MCF 10A (cell line): ENCODE measurements at regions not wholly inside any gene's neighbourhood (a gene's known extent, or its start where the extent isn't known, plus 50 kb on each side); places are given as distances from the start of the nearest gene placed in this dataset.

Experiments used
- BruUV-seq: library from RNA; stranded (reverse); fragments of 400-500 nt; replicated peaks from 2 replicates; lab custom pipeline; 2021; lab: Mats Ljungman, UMichigan
- CTCF ChIA-PET: fragments of 300-600 bp; sonication (Branson Sonifier 250); formaldehyde crosslinking; extraction: SDS; loops from one replicate; lab custom pipeline; 2021; ENCODE audit warnings: antibody characterized with exemption, inconsistent platforms; lab: Yijun Ruan, JAX
- POLR2A ChIA-PET: fragments of 300-600, 350-650 bp; sonication (Branson Sonifier 250); formaldehyde crosslinking; extraction: SDS; loops from one replicate; lab custom pipeline; 2020; ENCODE audit warnings: antibody characterized with exemption, inconsistent platforms; lab: Yijun Ruan, JAX
- DNase-seq: peaks from one replicate; pipeline ENCODE4 v3.0.0-alpha.2; 2018; ENCODE audit not compliant: unreplicated experiment
- H3K27ac Mint-ChIP-seq: one replicate; pipeline ENCODE4 v1.8.0; 2022; ENCODE audit warnings: mild to moderate bottlenecking, low read depth, mixed read lengths; ENCODE audit not compliant: unreplicated experiment
- H3K27me3 Mint-ChIP-seq: one replicate; pipeline ENCODE4 v1.8.0; 2022; ENCODE audit warnings: mixed read lengths; ENCODE audit not compliant: insufficient read depth, unreplicated experiment
- H3K36me3 Mint-ChIP-seq: one replicate; pipeline ENCODE4 v1.8.0; 2022; ENCODE audit warnings: mild to moderate bottlenecking, moderate library complexity, mixed read lengths; ENCODE audit not compliant: insufficient read depth, unreplicated experiment
- H3K4me1 Mint-ChIP-seq: one replicate; pipeline ENCODE4 v1.8.0; 2022; ENCODE audit warnings: mixed read lengths; ENCODE audit not compliant: insufficient read depth, unreplicated experiment
- H3K4me3 Mint-ChIP-seq: one replicate; pipeline ENCODE4 v1.8.0; 2022; ENCODE audit warnings: mild to moderate bottlenecking, moderate library complexity, mixed read lengths; ENCODE audit not compliant: unreplicated experiment
- H3K9me3 Mint-ChIP-seq: one replicate; pipeline ENCODE4 v1.8.0; 2022; ENCODE audit warnings: mixed read lengths; ENCODE audit not compliant: unreplicated experiment
- CTCF ChIP-seq: fragments of 200-600 bp; IDR thresholded peaks from one replicate; pipeline ENCODE4 v1.8.0; 2022; ENCODE audit warnings: antibody characterized with exemption, mild to moderate bottlenecking; ENCODE audit not compliant: unreplicated experiment
- intact Hi-C: fragments of 100-400 bp; cut with micrococcal nuclease; formaldehyde crosslinking; loops from 2 replicates; pipeline ENCODE4 v1.14.1; 2022

GRCh38 chr1:73756817-73757216 is 441.2 kb downstream of the LRRIQ3 start:
- DNase-seq: no peak
- Mint-ChIP-seq H3K9me3 (no peaks in the 10 kb centered on the region), H3K27ac (no peak overlapping the region), H3K4me1 (no peaks in the 10 kb centered on the region), H3K36me3 (no peaks in the 10 kb centered on the region), H3K4me3 (no peak overlapping the region), H3K27me3 (no peaks in the 10 kb centered on the region)
- intact Hi-C loops: no loop called here
- no TSS peak for BruUV-seq
- ChIA-PET POLR2A (no interaction called here), CTCF (no interaction called here)
- no peak for TF ChIP-seq CTCF

- Mint-ChIP-seq H3K36me3 (no peaks in the 10 kb centered on the region), H3K27ac (no peak overlapping the region), H3K4me3 (no peak overlapping the region), H3K27me3 (no peaks in the 10 kb centered on the region), H3K4me1 (no peaks in the 10 kb centered on the region), H3K9me3 (no peaks in the 10 kb centered on the region)
- no peak for DNase-seq
- intact Hi-C loops: no loop called here
- BruUV-seq: no TSS peak
- POLR2A ChIA-PET: no interaction called here
- TF ChIP-seq CTCF: no peak
- CTCF ChIA-PET: no interaction called here
Measured at GRCh38 chr1:73755649-73756048, 442.3 kb downstream of the LRRIQ3 start.

- Mint-ChIP-seq H3K27me3 (no peaks in the 10 kb centered on the region), H3K27ac (no peak overlapping the region), H3K9me3 (peaks cover under 1% of the 10 kb centered on the region), H3K36me3 (no peaks in the 10 kb centered on the region), H3K4me3 (no peak overlapping the region), H3K4me1 (no peaks in the 10 kb centered on the region)
- no TSS peak for BruUV-seq
- TF ChIP-seq CTCF: no peak
- POLR2A ChIA-PET: no interaction called here
- intact Hi-C loops: no loop called here
- DNase-seq: no peak
- CTCF ChIA-PET: no interaction called here
Measured at GRCh38 chr1:73749996-73750395, 448.0 kb downstream of the LRRIQ3 start.

- Mint-ChIP-seq H3K27ac (no peak overlapping the region), H3K27me3 (no peaks in the 10 kb centered on the region), H3K4me1 (no peaks in the 10 kb centered on the region), H3K4me3 (no peak overlapping the region), H3K36me3 (no peaks in the 10 kb centered on the region), H3K9me3 (peaks cover 14% of the 10 kb centered on the region)
- CTCF ChIA-PET: no interaction called here
- POLR2A ChIA-PET: no interaction called here
- DNase-seq: no peak
- intact Hi-C loops: no loop called here
- BruUV-seq: no TSS peak
- TF ChIP-seq CTCF: no peak
Measured at GRCh38 chr1:73744985-73745384, 453.0 kb downstream of the LRRIQ3 start.
